Keratinocyte (primary cell): ENCODE measurements at regions not wholly inside any gene's neighbourhood (a gene's known extent, or its start where the extent isn't known, plus 50 kb on each side); places are given as distances from the start of the nearest gene placed in this dataset.

Experiments used
- EZH2 ChIP-seq: IDR thresholded peaks from one replicate; pipeline ENCODE4 v1.6.1; 2012; ENCODE audit warnings: inconsistent platforms, mild to moderate bottlenecking, low read length, moderate library complexity
- TF ChIP-seq, protein P1 (sequence below), 3 experiments: IDR thresholded peaks in 1 of 3; conservative IDR thresholded peaks in 1 of 3; optimal IDR thresholded peaks in 1 of 3; 2 replicates in 2 of 3; 3 replicates in 1 of 3; pipeline versions ENCODE3 to v1.5.1; 2011; ENCODE audit warnings: low read length in 3 of 3, mild to moderate bottlenecking in 3 of 3, moderate library complexity in 2 of 3, control low read depth in 1 of 3, inconsistent platforms in 1 of 3; ENCODE audit not compliant: insufficient read depth in 2 of 3; ENCODE audit errors: extremely low read depth in 1 of 3

DNA sequence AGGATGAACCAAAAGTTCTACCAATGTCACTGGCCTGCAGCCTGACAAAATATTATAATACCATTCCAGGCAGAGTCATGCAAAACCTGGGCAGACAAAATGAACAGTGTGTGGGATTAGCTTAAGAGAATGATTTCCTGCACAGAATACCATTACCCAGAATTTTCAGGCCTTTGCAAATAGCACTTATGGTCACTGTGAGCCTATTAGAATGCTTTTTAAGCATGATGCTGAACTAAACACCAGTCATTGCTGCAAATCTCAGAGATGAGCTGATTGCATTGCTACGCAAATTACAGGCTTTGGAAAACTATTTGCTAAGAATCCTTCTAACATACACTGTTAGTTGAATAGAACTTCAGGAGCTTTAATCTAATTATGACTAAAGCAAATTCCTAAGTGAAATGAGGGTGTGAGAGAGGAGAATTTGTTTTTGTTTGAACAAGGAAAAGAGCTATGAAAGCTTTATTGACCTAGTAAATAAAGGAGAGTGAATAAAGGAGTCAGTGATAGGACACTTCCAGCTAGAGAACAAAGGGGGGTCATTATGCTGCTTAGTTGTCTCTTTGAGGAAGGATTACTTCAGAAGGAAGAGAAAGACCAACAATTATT lies 398.8 kb downstream of the HS3ST3B1 start:
- TF ChIP-seq, protein P1, sequence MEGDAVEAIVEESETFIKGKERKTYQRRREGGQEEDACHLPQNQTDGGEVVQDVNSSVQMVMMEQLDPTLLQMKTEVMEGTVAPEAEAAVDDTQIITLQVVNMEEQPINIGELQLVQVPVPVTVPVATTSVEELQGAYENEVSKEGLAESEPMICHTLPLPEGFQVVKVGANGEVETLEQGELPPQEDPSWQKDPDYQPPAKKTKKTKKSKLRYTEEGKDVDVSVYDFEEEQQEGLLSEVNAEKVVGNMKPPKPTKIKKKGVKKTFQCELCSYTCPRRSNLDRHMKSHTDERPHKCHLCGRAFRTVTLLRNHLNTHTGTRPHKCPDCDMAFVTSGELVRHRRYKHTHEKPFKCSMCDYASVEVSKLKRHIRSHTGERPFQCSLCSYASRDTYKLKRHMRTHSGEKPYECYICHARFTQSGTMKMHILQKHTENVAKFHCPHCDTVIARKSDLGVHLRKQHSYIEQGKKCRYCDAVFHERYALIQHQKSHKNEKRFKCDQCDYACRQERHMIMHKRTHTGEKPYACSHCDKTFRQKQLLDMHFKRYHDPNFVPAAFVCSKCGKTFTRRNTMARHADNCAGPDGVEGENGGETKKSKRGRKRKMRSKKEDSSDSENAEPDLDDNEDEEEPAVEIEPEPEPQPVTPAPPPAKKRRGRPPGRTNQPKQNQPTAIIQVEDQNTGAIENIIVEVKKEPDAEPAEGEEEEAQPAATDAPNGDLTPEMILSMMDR (optimal IDR thresholded peaks at IDR 0.05 in 1 of 3, IDR thresholded peaks at IDR 0.05 in 1 of 3, conservative IDR thresholded peaks at IDR 0.05 in 1 of 3; ENCODE audit: extremely low read depth in 1 of 3, insufficient read depth in 2 of 3, low read length in 3 of 3) = no peak
- no peak for TF ChIP-seq EZH2
